GM18508 (cell line): ENCODE measurements at regions not wholly inside any gene's neighbourhood (a gene's known extent, or its start where the extent isn't known, plus 50 kb on each side); places are given as distances from the start of the nearest gene placed in this dataset.
"Not testable (repeated sequence)": the region's sequence is repeated elsewhere in the genome, so short reads cannot be mapped to it uniquely, and the experiment has no call there.

Source experiments
- ATAC-seq: cut with Tn5 transposase; IDR thresholded peaks from one replicate; pipeline ENCODE4 v1.9.1; 2021; ENCODE audit warnings: moderate number of reproducible peaks; ENCODE audit not compliant: insufficient read depth, unreplicated experiment

DNA sequence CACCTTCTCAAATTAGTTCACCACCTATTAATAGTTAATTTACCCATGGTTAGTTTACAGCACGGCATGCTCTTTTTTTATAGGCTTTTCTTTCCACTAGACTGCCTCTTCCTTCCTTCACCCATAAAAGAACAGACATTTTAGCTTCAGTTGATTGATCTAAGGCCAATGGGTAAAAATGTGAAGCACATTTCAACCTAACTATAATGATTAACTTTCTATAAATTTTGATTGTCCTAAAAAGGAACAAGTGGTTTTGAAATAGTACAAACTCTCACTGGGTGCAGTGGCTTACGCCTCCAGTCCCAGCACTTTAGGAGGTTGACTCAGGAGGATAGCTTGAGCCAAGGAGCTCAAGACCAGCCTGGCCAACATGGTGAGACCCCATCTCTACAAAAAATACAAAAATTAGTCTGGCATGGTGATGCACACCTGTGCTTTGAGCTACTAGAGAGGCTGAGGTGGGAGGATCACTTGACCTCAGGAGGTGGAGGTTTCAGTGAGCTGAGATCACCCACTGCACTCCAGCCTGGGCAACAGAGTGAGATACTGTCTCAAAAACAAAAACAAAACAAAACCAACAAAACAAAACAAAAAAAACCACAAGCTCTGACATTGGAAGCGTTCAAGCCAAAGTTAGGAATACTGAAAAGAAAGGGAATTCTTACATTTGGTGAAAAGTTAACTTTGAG is 89.9 kb upstream of the FAT1 start:
- no peak for ATAC-seq

GRCh38 chr4:186814535-186815070 is 90.9 kb upstream of the FAT1 start:
- ATAC-seq = no peak

DNA sequence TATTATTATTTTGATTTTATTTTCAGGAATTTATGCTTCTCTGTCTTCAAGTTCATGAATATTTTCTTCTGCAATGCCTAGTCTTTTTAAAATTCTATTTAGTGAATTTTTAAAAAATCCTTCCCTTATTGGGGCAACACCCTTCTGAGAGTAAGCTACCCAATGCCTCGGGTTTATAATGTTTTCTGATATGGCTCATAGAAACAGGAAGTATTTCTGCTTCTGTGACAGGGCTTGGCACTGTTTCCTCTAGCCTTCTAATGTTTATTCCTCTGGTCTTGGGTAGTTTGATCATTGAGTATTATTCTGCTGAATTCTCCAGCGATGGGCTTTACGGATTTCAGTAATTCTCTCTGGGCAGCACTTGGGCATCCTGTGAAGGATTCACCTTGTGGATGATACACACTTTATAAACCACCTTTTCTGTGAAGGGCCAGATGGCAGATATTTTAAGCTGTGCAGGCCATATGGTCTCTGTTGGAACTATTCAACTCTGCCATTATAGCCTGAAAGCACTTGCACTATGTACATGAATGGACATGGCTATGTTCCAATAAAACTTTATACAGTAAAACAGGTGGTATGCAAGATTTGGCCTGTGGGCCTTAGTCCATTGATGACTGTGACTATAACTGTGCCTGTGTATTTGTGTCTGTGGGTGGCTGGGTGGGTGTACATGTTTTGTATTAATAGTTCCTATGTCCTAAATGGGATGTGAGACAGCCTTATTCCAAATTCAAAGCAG is 95.9 kb upstream of the FAT1 start:
- no peak for ATAC-seq

DNA sequence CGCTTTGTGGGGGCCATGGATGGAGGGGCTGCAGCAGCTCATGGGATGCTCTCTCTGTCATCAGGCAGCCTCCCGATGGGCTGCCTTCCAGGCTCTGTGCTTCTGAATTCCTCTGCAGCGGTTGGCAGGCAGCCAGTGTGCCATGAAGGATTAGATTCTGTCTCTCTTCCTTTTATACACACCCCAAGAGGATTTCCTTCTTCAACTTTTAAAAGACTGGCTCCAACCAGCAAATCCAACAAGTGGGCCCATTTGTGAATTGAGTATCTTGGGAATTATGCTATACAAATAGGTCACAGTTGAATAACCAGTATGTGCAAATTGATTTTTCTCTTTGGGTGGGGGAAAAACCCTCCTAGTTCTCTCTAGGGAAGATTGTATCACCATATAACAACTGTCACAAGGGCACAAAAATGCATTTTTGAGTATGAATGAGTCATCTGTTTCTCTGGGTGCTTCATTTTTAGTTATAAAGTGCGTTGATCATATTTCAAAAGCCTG is 96.8 kb upstream of the FAT1 start:
- no peak for ATAC-seq

DNA sequence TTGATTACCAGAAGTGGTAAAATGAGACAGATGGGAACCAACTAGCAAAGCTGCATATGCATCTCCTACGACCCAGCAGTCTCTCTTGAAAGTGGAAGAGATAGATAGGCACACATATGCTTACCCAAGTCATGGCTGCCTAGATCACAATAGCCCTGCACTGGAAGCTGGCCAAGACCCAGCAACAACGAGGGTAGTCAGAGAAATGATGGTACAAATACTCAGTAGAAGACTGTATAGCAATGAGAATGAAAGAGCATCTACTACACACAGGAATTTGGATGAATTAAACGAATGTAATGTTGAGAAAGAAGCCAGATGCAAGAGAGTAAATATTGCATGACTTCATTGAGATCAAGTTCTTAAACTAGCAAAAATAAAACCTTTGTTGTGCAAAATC is 100.3 kb upstream of the FAT1 start:
- no peak for ATAC-seq

GRCh38 chr4:186825069-186825468 is 101.4 kb upstream of the FAT1 start:
- ATAC-seq = no peak

DNA sequence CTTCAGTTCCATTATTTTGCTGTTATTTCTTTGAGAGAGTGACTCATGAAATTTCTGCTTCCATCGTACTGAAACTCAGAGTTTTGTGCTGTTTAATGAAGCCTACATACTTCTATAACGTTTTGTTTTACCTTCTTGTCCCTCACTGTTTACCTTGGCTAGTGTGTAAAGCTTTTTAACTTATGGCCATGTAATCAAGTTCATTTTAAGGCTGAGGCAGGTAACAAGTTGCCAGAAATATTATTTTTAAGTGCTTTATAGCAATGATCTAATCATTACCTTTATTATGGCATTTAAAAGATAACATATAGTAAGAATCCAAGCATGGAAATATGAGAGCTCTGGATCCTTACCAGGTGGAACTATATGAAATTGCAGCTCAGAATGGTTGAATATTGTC is 102.3 kb upstream of the FAT1 start:
- ATAC-seq = no peak

DNA sequence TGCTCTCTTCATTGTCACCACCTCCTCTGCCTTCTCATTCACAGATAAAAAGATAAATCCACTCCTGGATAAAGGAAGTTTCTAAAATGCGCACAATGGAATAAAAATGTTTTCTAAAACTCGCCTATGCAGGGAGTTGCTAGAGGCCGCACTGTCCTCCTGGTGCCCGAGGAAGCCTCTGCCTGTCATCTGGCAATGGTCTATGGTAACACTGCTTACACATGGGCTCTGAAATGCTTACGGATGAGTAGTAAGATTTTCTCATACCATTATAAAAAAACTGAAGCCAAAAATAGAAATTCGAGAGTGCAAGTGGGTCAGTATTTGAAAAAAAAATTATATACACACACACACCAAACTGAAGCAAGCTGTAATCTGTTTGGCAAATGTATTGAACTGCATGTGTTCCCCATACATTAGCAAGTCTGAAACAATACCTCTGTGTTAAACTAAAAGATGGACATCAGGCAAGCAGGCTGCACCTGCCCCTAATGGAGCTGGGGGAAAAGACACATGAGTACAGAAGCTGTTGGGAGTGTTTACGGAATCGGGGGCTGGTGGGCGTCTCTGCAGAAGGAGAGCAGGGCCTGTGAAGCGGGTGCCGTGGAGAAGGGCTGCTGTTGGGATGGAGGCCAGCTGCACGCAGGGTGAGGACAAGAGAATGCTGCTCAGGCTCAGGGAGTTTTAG is 103.3 kb upstream of the FAT1 start:
- no peak for ATAC-seq

DNA sequence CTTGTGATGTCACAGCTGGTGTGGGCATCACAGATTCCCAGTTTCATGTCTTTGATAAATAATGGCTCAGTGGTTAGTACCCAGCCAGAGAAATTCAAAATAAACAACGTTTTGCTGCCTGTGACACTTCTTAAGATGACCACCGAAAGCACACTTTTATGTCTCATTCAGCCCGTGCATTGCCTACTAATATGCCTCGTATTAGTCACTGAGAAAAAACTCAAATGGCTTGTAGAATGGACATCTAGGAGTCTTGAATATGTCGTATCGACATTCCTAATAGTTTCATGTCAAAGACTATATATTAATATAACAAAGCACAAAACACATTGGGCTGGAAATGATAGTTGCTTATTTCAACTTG is 103.9 kb upstream of the FAT1 start:
- ATAC-seq = no peak

GRCh38 chr4:186829097-186829496 is 105.4 kb upstream of the FAT1 start:
- ATAC-seq = no peak

- ATAC-seq = no peak
These were observed 106.2 kb upstream of the FAT1 start for GRCh38 chr4:186829740-186830449.

GRCh38 chr4:186831574-186831973 is 107.9 kb upstream of the FAT1 start:
- no peak for ATAC-seq

DNA sequence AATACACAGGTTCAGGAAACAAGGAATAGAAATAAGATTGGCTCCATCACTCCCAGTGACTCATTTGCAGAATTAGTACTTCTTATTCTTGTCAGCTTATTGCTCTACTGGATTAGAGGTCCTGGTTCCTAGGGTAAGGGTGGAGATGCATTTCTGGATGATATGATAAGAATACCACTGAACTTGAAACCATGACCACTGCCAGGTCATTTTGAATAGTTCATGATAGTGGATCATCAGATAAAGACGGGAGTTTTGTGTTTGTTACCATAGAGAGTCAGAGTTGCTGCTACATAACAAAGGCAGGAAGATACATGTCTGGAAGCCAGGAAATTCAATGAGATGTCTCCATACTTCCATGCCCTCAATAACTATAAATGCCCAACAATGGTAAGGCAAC is 109.2 kb upstream of the FAT1 start:
- no peak for ATAC-seq

DNA sequence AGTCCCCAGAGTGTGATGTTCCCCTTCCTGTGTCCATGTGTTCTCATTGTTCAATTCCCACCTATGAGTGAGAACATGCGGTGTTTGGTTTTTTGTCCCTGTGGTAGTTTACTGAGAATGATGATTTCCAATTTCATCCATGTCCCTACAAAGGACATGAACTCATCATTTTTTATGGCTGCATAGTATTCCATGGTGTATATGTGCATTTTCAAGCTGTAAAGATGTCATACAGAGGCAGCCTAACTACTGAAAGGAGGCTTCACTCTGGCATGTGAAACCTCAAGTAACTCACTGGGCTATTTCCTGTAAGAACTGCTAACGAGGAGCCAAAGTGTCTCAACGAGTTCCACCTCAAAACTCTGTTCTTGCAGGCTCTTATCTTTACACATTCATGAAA is 113.8 kb upstream of the FAT1 start:
- not testable (repeated sequence) for ATAC-seq

DNA sequence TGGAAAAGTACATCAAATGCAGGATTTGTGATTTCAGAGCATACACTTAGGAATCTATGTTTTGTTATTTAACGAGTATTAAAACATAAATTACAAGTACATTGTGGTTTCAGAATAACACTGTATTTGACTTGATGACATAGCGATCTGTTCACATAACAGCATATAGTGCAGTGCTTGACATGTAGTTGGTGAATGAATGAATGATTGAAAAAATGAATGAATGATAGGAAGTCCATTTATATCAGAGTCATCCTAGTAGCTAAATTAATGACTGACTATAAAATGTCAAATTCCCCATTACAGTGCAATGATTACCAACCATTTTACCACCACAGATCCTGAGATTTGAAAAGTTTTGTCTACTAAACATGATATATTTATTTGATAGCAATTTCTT is 114.6 kb upstream of the FAT1 start:
- no peak for ATAC-seq

DNA sequence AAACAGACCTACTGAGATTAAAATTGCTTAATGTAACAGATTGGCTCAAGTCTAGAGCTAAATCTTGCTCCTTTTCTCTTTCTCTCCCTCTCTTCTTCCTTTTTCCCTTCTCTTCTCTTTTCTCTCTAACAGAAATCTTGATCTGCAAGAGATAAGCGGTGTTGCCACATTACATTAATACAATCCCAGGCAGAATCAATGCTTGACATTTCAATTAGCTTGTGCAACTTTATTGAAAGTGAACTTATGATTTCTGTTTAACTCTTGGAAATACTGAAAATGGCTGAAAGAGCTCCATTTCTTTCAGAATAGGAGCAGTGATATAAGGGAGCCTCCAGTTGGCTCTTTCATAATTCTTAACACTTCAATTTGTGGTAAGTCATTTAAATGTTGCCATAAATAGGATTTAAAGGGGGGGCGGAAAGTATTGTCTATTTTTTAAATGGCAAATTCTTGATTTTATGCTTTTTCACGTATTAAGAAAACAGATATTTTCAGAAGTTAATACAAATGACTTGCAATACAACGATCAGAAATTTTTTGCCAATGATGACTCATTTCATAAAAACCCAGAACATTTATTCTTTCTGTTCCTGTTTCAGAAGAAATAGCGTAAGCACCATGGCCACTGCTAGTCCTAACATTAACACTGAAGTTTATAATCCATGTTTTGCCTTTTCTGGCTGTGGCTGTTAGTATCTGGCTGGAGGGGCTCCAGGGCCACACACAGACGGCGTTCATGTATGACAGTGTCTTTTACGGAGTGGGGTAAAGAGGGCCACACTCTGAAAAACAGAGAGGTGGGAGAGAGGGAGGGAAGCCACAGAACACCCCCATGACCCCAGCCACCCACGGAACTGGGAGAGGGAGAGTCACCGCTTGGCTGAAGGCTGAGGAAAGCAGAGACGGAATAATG is 115.7 kb upstream of the FAT1 start:
- peak; percentile 95 for ATAC-seq

DNA sequence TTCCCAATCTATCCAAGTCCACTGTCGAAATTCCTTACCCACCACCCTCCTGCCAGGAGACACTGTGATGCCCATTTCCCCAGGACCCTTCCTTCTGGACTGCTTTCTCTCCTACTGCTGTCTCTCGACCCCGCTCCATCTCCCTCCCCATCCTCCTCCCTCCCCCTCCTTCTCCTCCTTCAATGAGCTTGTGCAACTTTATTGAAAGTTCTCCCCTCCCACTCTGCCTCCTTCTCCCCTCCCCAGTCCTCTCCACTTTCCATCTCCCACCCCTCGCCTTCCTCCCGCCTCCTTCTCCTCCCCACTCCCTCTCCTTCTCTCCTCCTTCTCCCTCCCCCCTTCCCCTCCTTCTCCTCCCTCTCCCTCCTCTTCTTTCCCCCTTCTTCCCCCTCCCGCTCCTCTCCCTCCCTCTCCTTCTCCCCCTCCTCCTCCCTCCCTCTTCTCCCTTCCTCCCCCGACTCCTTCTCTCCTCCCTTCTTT is 116.6 kb upstream of the FAT1 start:
- ATAC-seq = no peak

GRCh38 chr4:186840771-186841301 is 117.2 kb upstream of the FAT1 start:
- no peak for ATAC-seq

GRCh38 chr4:186844059-186844681 is 120.5 kb upstream of the FAT1 start:
- ATAC-seq = no peak
